HEK293T (cell line): ENCODE measurements at regions not wholly inside any gene's neighbourhood (a gene's known extent, or its start where the extent isn't known, plus 50 kb on each side); places are given as distances from the start of the nearest gene placed in this dataset.

ENCODE experiments used
- ARNT ChIP-seq: fragments of 450-650 bp; IDR thresholded peaks from 2 replicates; pipeline ENCODE4 v1.6.1; 2017; ENCODE audit warnings: mild to moderate bottlenecking
- FOXM1 ChIP-seq: fragments of 450-650 bp; IDR thresholded peaks from 2 replicates; pipeline ENCODE4 v1.6.1; 2017; ENCODE audit warnings: mild to moderate bottlenecking, borderline replicate concordance
- LEF1 ChIP-seq: fragments of 450-650 bp; IDR thresholded peaks from 2 replicates; pipeline ENCODE4 v1.6.1; 2017; ENCODE audit warnings: mild to moderate bottlenecking, borderline replicate concordance
- NFRKB ChIP-seq: fragments of 450-650 bp; IDR thresholded peaks from 2 replicates; pipeline ENCODE4 v1.6.1; 2016; ENCODE audit warnings: mild to moderate bottlenecking, moderate library complexity
- PKNOX1 ChIP-seq: fragments of 450-650 bp; IDR thresholded peaks from 2 replicates; pipeline ENCODE4 v1.6.1; 2016
- SP1 ChIP-seq: fragments of 450-650 bp; IDR thresholded peaks from 2 replicates; pipeline ENCODE4 v1.6.1; 2017
- ZNF384 ChIP-seq: fragments of 450-650 bp; IDR thresholded peaks from 2 replicates; pipeline ENCODE4 v1.6.1; 2016

GRCh38 chr1:55456971-55457370 lies 241.8 kb upstream of the USP24 start:
- no peak for TF ChIP-seq SP1
- no peak for TF ChIP-seq PKNOX1
- no peak for TF ChIP-seq ZNF384
- no peak for TF ChIP-seq FOXM1
- TF ChIP-seq NFRKB: no peak
- TF ChIP-seq LEF1: no peak
- TF ChIP-seq ARNT: no peak
